ENCODE measurements at regions not wholly inside any gene's neighbourhood (a gene's known extent, or its start where the extent isn't known, plus 50 kb on each side); places are given as distances from the start of the nearest gene placed in this dataset.
"Not testable (repeated sequence)": the region's sequence is repeated elsewhere in the genome, so short reads cannot be mapped to it uniquely, and the experiment has no call there.

GRCh38 chr11:24206511-24206910 is 290.3 kb upstream of the LUZP2 start:
- no peak for DNase-seq (ENCODE audit: low spot score in 2 of 2, unreplicated experiment in 2 of 2)
- H3K9me3 Mint-ChIP-seq: no peaks in the 10 kb centered on the region
- H3K27ac Mint-ChIP-seq: no peak overlapping the region
- H3K27me3 Mint-ChIP-seq (ENCODE audit: low read depth): no peaks in the 10 kb centered on the region
- TF ChIP-seq CTCF (IDR thresholded peaks at IDR 0.05; ENCODE audit: unreplicated experiment): no peak
- H3K36me3 Mint-ChIP-seq: no peaks in the 10 kb centered on the region
- peaks cover 1% of the 10 kb centered on the region for H3K4me1 Mint-ChIP-seq
- no peak overlapping the region for H3K4me3 Mint-ChIP-seq

GRCh38 chr11:24216488-24216887 is 280.4 kb upstream of the LUZP2 start:
- DNase-seq (ENCODE audit: low spot score in 2 of 2, unreplicated experiment in 2 of 2): no peak
- Mint-ChIP-seq H3K4me1 (no peaks in the 10 kb centered on the region), H3K27ac (no peak overlapping the region), H3K27me3 (ENCODE audit: low read depth) (peaks cover 2% of the 10 kb centered on the region), H3K4me3 (no peak overlapping the region), H3K36me3 (no peaks in the 10 kb centered on the region), H3K9me3 (peaks cover 22% of the 10 kb centered on the region)
- no peak for TF ChIP-seq CTCF (IDR thresholded peaks at IDR 0.05; ENCODE audit: unreplicated experiment)

- not testable (repeated sequence) for H3K4me3 Mint-ChIP-seq
These were observed 279.5 kb upstream of the LUZP2 start for GRCh38 chr11:24217319-24217718.

GRCh38 chr11:24225501-24225900 is 271.4 kb upstream of the LUZP2 start:
- H3K36me3 Mint-ChIP-seq: no peaks in the 10 kb centered on the region

More at GRCh38 chr11:24217319-24217718, 279.5 kb upstream of the LUZP2 start:
- not testable (repeated sequence) for H3K27me3 Mint-ChIP-seq (ENCODE audit: low read depth); DNase-seq (ENCODE audit: low spot score in 2 of 2, unreplicated experiment in 2 of 2); H3K36me3 Mint-ChIP-seq; H3K27ac Mint-ChIP-seq; H3K4me1 Mint-ChIP-seq
- peaks cover 22% of the 10 kb centered on the region for H3K9me3 Mint-ChIP-seq

GRCh38 chr11:24226606-24227005 is 270.2 kb upstream of the LUZP2 start:
- no peak overlapping the region for H3K27ac Mint-ChIP-seq
- H3K4me3 Mint-ChIP-seq: no peak overlapping the region
- no peaks in the 10 kb centered on the region for H3K27me3 Mint-ChIP-seq (ENCODE audit: low read depth)

More at GRCh38 chr11:24225501-24225900, 271.4 kb upstream of the LUZP2 start:
- TF ChIP-seq CTCF (IDR thresholded peaks at IDR 0.05; ENCODE audit: unreplicated experiment): no peak
- Mint-ChIP-seq H3K27ac (no peak overlapping the region), H3K27me3 (ENCODE audit: low read depth) (no peaks in the 10 kb centered on the region), H3K4me1 (no peaks in the 10 kb centered on the region), H3K4me3 (no peak overlapping the region), H3K9me3 (peaks cover 12% of the 10 kb centered on the region)
- no peak for DNase-seq (ENCODE audit: low spot score in 2 of 2, unreplicated experiment in 2 of 2)

GRCh38 chr11:24233041-24233440 is 263.8 kb upstream of the LUZP2 start:
- no peak for TF ChIP-seq CTCF (IDR thresholded peaks at IDR 0.05; ENCODE audit: unreplicated experiment)
- Mint-ChIP-seq H3K4me1 (no peaks in the 10 kb centered on the region), H3K4me3 (no peak overlapping the region), H3K9me3 (peaks cover 21% of the 10 kb centered on the region), H3K36me3 (no peaks in the 10 kb centered on the region), H3K27ac (no peak overlapping the region), H3K27me3 (ENCODE audit: low read depth) (no peaks in the 10 kb centered on the region)
- DNase-seq (ENCODE audit: low spot score in 2 of 2, unreplicated experiment in 2 of 2): no peak

More at GRCh38 chr11:24226606-24227005, 270.2 kb upstream of the LUZP2 start:
- DNase-seq (ENCODE audit: low spot score in 2 of 2, unreplicated experiment in 2 of 2): no peak
- TF ChIP-seq CTCF (IDR thresholded peaks at IDR 0.05; ENCODE audit: unreplicated experiment): no peak
- Mint-ChIP-seq H3K9me3 (peaks cover 8% of the 10 kb centered on the region), H3K36me3 (no peaks in the 10 kb centered on the region), H3K4me1 (no peaks in the 10 kb centered on the region)
